Fibroblast of pulmonary artery (primary cell): ENCODE measurements at regions not wholly inside any gene's neighbourhood (a gene's known extent, or its start where the extent isn't known, plus 50 kb on each side); places are given as distances from the start of the nearest gene placed in this dataset.
A peak's percentile ranks its signal among the peaks of the same experiment; 100 is the strongest.

ENCODE experiments used
- DNase-seq: peaks from one replicate; pipeline ENCODE4 v3.0.0-alpha.2; 2010; ENCODE audit warnings: low read depth
- H3K4me3 ChIP-seq: replicated peaks from 2 replicates; pipeline ENCODE4 v1.5.1; 2011; ENCODE audit warnings: low read depth, mild to moderate bottlenecking, control low read depth, low read length, moderate library complexity
- TF ChIP-seq, protein P1 (sequence below): IDR thresholded peaks from 2 replicates; pipeline ENCODE4 v1.5.1; 2011; ENCODE audit warnings: mild to moderate bottlenecking, control low read depth, low read length, inconsistent platforms; ENCODE audit errors: missing control alignments

DNA sequence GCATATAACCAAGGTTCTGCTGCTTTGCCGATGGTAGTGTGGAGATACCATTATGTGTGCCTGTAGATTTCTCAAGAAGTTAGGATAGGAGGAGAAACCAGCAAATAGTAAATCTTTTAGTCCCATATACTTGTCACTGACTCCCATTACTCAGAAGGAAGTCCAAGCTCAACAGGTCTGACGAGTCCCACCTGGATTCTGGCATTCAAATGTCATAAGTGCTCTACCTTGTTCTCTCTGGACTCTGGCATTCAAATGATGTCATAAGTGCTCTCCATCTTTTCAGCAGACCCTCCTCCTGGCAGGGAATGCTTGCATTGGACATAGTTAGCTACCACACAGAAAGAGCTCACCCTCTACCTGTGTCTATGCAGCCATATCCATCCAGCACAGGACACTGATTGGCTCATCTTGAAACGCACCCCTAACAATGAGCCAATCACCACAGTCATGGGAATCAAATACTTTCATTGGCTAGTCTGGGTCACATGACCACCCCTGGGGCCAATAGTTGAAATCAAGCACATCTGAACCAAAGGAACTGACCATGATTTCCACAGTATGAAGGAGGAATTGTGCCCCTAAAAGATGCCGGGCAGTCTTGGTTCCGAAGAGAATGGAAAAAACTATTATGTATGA is 205.0 kb upstream of the ADAMTS9 start:
- DNase-seq = no peak
- TF ChIP-seq, protein P1, sequence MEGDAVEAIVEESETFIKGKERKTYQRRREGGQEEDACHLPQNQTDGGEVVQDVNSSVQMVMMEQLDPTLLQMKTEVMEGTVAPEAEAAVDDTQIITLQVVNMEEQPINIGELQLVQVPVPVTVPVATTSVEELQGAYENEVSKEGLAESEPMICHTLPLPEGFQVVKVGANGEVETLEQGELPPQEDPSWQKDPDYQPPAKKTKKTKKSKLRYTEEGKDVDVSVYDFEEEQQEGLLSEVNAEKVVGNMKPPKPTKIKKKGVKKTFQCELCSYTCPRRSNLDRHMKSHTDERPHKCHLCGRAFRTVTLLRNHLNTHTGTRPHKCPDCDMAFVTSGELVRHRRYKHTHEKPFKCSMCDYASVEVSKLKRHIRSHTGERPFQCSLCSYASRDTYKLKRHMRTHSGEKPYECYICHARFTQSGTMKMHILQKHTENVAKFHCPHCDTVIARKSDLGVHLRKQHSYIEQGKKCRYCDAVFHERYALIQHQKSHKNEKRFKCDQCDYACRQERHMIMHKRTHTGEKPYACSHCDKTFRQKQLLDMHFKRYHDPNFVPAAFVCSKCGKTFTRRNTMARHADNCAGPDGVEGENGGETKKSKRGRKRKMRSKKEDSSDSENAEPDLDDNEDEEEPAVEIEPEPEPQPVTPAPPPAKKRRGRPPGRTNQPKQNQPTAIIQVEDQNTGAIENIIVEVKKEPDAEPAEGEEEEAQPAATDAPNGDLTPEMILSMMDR = no peak
- H3K4me3 ChIP-seq = no peak overlapping the region

GRCh38 chr3:64891021-64891420 is 203.2 kb upstream of the ADAMTS9 start:
- no peak overlapping the region for H3K4me3 ChIP-seq
- TF ChIP-seq, protein P1 = no peak
- no peak for DNase-seq

DNA sequence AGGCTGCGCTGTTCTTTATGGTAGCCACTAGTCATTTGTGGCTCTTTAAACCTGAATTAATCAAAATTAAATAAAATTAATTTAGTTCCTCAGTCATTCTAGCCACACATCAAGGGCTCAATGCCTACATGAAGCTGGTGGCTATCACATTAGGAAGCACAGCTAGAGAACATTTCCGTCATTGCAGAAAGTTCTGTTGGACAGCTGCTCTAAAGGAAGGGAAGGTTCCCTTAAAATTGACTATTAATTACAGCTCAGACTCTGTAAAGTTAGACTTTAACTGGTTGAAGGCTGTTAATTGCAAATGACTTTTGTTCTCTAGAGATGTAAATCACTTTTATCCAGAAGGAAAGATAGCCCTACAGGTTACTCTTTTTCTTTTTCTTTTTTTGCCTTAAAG is 202.7 kb upstream of the ADAMTS9 start:
- DNase-seq = no peak
- no peak overlapping the region for H3K4me3 ChIP-seq
- TF ChIP-seq, protein P1 = no peak

DNA sequence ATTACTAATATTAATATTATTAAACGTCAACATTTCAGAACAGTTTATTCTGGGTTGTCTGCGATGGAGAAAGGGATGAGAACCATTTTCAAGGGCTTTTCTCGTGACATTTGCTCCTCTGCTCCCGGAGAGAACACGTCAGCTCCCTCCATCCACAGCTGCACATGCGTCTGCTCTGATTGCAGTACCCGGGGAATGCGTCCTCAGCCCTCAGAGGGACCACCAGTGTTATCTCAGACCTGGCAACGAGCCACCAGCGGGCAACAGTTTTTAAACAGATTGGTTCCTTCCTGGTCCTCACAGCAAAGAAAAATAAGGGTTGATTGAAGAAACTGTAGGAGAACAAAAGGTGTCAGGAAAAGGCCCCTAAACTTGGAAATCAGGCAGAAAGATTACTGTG is 202.2 kb upstream of the ADAMTS9 start:
- H3K4me3 ChIP-seq = no peak overlapping the region
- peak; percentile 68 for DNase-seq
- TF ChIP-seq, protein P1 = no peak

GRCh38 chr3:64888840-64889392 is 201.1 kb upstream of the ADAMTS9 start:
- no peak for DNase-seq
- no peak overlapping the region for H3K4me3 ChIP-seq
- TF ChIP-seq, protein P1 = no peak

DNA sequence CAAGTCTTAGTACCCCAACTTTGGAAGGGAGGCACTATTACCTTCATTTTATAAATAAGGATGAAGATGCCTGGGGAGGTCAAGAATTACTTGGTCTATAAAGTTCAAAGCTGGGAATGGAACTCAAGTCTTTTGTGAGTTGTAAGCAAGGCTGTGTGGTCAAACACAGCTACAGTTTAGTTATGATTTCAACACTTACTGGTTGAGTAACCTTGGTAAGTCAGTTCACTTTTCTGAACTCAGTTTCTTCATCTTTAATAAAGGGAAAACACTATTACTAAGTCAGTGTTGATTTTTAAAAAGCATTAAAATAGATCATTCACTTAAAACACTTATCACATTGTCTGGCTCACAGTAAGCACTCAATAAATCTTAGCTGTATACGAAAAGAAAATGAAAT is 200.4 kb upstream of the ADAMTS9 start:
- TF ChIP-seq, protein P1 = no peak
- no peak overlapping the region for H3K4me3 ChIP-seq
- peak; percentile 29 for DNase-seq

- DNase-seq = no peak
- no peak overlapping the region for H3K4me3 ChIP-seq
- TF ChIP-seq, protein P1 = no peak
Measured at GRCh38 chr3:64885055-64885454, 197.3 kb upstream of the ADAMTS9 start.
